Stimulated activated CD4-positive, alpha-beta T cell treated with anti-CD3 and anti-CD28 coated beads, Interleukin-1b, Interleukin-23, amount 100 ng/mL, for 24 hours (primary cell): ENCODE measurements at regions not wholly inside any gene's neighbourhood (a gene's known extent, or its start where the extent isn't known, plus 50 kb on each side); places are given as distances from the start of the nearest gene placed in this dataset.

Source experiments
- DNase-seq, 4 experiments: peaks; one replicate each; pipeline ENCODE4 v3.0.0-alpha.2; 2020; ENCODE audit warnings: low read depth in 4 of 4, low spot score in 1 of 4

DNA sequence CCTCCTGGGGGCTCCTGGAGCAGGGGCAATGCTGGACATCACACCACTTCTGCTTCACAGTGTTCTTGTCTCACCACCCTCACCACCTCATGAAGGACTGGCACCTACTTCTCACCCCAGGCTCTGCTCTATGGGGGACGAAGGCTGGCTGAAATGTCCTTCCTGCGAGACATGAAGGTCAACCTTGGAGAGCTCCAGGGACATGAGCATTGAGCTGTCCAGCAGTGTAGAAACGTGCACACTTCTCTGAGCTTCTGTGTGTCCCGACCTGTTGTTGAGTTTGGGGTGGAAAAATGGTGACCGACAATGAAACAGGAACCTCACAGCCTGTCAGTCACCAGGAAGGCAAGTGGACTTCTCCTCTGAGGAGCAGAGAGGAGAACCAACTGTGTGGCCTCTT, 68.6 kb upstream of the ADAMTS16 start:
- no peak for DNase-seq

DNA sequence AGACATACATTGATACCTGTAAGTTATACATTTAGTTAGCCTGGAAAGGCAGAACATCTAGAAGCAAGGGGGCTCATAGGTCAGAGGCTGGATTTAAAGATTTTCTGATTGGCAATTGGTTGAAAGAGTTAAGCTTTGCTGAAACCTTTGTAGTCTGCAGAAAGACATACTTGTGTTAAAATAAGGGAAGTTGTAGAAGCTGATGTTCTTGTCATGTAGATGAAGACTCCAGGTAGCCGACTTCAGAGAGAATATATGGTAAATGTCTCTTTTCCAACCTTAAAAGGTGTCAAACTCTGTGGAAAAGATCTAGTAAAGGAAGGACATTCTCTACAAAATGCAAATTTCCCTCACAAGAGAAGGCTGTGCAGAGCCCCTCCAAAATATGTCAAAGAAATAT, 62.9 kb upstream of the ADAMTS16 start:
- DNase-seq: no peak

DNA sequence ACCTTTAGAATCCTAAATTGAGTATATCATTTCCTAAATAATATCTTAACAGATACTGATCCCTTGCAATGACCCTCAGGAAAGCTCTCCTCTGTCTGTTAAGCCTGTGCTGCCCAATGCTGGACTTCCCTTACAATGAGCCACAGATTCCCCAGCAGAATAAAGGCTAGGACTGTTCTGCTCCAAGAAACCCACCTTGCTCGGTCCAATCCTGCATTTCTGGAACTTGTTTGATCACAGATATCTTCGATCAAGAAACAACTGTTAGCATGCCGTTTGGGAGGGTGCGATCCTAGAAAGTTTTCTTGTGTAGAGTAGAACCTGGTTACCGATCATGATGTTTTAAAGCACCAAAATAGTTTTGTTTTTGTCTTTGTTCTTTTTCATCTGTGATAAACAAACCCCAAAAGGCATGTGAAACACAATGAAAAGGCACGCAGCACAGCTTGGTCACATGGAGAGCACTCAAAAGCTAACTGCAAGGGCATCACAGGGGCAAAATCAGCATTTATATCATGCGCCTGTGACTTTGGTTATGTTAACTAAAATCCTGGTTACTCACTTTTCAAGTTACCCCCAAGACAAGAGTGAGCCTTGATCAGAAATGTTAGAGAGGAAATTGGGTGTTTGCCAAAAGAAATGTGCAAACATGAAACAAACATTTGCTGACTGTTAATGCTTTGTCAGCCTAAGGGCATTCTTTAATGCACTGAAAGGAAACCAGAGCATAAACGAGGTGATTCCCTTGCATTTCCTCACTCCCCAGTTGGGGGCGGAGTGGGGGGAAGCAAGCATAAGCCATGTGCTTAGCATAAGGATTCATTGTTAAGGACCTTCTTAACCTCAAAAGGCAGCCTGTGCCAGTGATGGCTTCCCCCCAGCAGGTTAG, 61.9 kb upstream of the ADAMTS16 start:
- no peak for DNase-seq

DNA sequence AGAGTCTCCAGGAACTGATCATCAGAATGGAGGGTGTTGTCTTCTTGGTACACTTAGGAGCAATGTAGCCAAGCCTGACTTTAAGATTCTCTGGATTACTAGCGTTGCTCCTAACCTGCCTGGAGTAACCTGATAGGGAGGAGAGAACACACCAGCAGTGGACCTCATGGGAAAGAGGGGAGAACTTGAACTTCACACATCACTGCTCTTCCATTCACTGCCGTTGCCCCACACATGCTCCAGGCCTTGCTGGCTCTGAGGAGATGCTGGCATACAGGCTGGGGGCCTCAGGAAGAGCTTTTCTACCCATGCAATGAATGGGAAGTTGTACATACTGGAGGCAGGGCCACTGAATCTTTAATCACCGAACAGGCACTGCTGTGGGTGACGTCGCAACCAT, 60.3 kb upstream of the ADAMTS16 start:
- no peak for DNase-seq

DNA sequence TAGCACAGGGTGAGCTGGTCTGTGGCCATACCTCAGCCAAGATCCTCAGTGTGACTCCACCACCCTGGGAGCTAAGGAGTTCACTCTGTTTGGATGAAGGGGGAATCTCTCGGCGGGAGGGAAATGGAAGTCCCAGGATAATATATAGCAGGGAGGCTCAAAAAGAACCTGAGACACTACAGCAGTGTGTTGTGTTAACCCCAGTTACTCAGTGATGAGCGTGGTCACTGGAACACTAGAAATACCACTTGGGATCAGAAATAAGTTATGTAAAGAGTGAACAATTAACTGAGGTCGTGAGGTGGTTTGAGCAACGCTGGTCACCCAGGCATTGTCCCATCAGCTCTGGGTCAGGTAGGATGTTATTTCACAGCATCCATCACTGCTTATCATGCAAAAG, 59.3 kb upstream of the ADAMTS16 start:
- DNase-seq: no peak

DNA sequence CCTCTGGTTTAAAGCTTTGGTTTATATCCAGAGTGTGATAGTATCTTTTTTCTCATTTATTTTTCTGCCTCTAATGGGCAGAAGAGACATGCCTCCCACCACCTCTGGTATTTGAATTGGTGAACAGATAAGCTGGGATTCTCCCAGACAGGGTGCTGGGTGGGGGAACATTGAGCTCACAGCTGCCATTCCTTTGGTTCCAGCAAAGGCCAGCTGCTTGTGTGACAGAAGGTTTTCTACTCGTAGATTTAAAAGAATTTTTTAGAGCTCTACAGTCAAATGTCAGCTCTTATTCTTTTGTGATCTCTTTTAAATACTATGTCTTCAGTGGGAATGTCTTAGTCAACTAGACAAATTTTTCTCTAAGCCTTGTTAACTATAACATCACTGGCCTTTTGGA, 54.7 kb upstream of the ADAMTS16 start:
- DNase-seq: no peak

DNA sequence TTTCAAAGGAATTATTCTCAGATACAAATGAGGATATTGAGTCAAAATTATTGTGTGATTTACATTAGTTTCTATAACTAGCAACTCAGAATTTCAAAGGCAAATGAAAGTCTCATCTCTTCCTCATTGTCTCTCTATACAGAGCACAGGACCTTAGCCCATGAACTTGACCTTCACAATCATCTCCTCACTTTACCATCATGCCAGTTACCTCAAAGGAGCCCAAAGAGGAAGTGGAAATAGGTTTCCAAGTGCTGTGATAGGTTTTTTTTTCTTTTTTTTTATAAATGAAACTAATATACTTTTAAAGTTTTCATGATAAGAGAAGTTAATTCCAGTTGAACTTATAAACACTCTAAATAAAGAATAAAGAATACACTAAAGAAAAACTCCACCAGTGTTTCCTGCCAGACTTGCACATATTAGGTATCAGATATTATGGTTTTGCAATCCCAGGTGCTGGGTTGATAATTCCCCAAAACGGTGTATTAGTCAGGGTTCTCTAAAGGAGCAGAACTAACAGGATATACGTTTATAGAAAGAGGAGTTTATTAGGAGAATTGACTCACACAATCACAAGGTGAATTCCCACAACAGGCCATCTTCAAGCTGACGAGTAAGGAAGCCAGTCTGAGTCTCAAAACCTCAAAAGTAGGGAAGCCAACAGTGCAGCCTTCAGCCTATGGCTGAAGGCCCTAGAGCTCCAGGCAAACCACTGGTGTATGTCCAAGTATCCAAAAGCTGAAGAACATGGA, 50.1 kb upstream of the ADAMTS16 start:
- DNase-seq: no peak
